Pancreas (tissue), 10 donors: ENCODE measurements at regions not wholly inside any gene's neighbourhood (a gene's known extent, or its start where the extent isn't known, plus 50 kb on each side); places are given as distances from the start of the nearest gene placed in this dataset.
"Not testable (repeated sequence)": the region's sequence is repeated elsewhere in the genome, so short reads cannot be mapped to it uniquely, and the experiment has no call there.

Experiments
- ATAC-seq, 4 donors: fragments of 200-7000 bp; cut with Tn5 transposase; one replicate each; pipeline versions ENCODE4 v1.8.0 to v1.9.1; 2020; ENCODE audit warnings: mild to moderate bottlenecking in 4 of 4, moderate library complexity in 4 of 4
- DNase-seq, 6 donors: peaks; one replicate each; pipeline ENCODE4 v3.0.0-alpha.2; 2020
- FAIRE-seq: peaks from 2 replicates; lab custom pipeline; 2012; peaks lifted over from hg19 to GRCh38; lab: Jason Lieb, UNC
- H3K27ac ChIP-seq, 4 donors: fragments of 200-600 bp; sonication (generic); 1 replicate in 3 of 4; 2 replicates in 1 of 4; pipeline versions ENCODE4 v1.5.0 to v1.8.0; 2020
- H3K27me3 ChIP-seq, 4 donors: fragments of 200-600 bp; one replicate each; pipeline ENCODE4 v1.8.0; 2021
- H3K36me3 ChIP-seq, 3 donors: fragments of 200-600 bp; sonication (generic) in 1 of 3; one replicate each; pipeline versions ENCODE4 v1.5.0 to v1.8.0; 2020 to 2021
- H3K4me1 ChIP-seq, 3 donors: fragments of 200-600 bp; one replicate each; pipeline ENCODE4 v1.8.0; 2021
- H3K4me3 ChIP-seq, 4 donors: fragments of 200-600 bp; sonication (generic) in 2 of 4; one replicate each; pipeline versions ENCODE4 v1.5.0 to v1.8.0; 2020 to 2021
- H3K9me3 ChIP-seq, 4 donors: fragments of 200-600 bp; one replicate each; pipeline ENCODE4 v1.8.0; 2021
- WGBS, 2 donors: extraction: QIAGEN DNeasy Blood & Tissue Kit; methylation state at CpG; one replicate each; pipeline ENCODE4 v1.1.7; 2013; 5-methylcytosine and 5-hydroxymethylcytosine counted together
- intact Hi-C, 3 donors: fragments of 100-400 bp; cut with DNase I; formaldehyde crosslinking; loops; one replicate each; pipeline versions ENCODE4 v1.11.1 to v1.14.2; 2022
- TF ChIP-seq, protein P1 (sequence below), 4 donors: fragments of 200-600 bp; sonication (generic) in 3 of 4; IDR thresholded peaks; one replicate each; pipeline versions ENCODE4 v1.5.0 to v1.8.0; 2021; ENCODE audit warnings: antibody characterized with exemption in 4 of 4
- donor health status: healthy with polysubstance abuse.
- donor health status: DM: no; HTN: no; CAD: no; lungs with moderate emphysema.
- donor health status: DM: no; HTN: no; CAD: no.
- donor health status: control.
- donor health status: control.
- donor health status: Bipolar disorder and iron deficiency.
- donor health status: DM: yes; HTN: yes; CAD: no.
- donor health status: DM: no; HTN: no; CAD: no.
- donor health status: DM: no; HTN: no; CAD: no.
- donor health status: DM: yes; HTN: yes; CAD: no.

GRCh38 chr19:27824108-27824507 is 1388.8 kb downstream of the UQCRFS1 start:
- Histone ChIP-seq H3K4me1 (no peaks in the 10 kb centered on the region), H3K36me3 (no peaks in the 10 kb centered on the region), H3K27me3 (no peaks in the 10 kb centered on the region), H3K9me3 (no peaks in the 10 kb centered on the region), H3K4me3 (no peak overlapping the region), H3K27ac (no peak overlapping the region)
- ATAC-seq (no peak), FAIRE-seq (no peak), DNase-seq (no peak)
- TF ChIP-seq, protein P1, sequence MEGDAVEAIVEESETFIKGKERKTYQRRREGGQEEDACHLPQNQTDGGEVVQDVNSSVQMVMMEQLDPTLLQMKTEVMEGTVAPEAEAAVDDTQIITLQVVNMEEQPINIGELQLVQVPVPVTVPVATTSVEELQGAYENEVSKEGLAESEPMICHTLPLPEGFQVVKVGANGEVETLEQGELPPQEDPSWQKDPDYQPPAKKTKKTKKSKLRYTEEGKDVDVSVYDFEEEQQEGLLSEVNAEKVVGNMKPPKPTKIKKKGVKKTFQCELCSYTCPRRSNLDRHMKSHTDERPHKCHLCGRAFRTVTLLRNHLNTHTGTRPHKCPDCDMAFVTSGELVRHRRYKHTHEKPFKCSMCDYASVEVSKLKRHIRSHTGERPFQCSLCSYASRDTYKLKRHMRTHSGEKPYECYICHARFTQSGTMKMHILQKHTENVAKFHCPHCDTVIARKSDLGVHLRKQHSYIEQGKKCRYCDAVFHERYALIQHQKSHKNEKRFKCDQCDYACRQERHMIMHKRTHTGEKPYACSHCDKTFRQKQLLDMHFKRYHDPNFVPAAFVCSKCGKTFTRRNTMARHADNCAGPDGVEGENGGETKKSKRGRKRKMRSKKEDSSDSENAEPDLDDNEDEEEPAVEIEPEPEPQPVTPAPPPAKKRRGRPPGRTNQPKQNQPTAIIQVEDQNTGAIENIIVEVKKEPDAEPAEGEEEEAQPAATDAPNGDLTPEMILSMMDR (IDR thresholded peaks at IDR 0.05): no peak
- intact Hi-C loops: no loop called here
- 71 to 90% methylated on average over 3 of the region's 3 CpGs for WGBS, 2 donors

DNA sequence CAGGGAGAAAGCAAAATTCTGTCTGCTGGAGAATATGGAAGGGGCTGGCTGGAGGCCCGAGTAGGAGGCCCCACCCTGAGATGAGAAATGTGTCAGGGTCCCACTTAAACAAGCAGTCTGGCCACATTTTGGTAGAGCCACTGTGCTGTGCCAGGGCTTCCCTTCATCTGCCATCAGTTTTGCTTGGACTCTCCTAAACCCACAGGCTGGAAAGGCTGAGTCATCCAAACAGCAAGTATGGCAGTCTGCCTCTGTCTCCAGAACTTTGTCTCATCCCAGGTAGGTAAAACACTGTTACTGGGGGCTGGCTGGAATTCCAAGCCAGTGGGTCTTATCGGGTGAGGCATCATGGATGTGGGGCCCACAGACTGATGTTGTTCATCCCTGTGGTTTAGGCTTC is 1390.6 kb downstream of the UQCRFS1 start:
- TF ChIP-seq, protein P1 (IDR thresholded peaks at IDR 0.05): no peak
- WGBS, 2 donors: 40 to 78% methylated on average over 2 of the region's 2 CpGs
- Histone ChIP-seq H3K4me1 (no peaks in the 10 kb centered on the region), H3K4me3 (no peak overlapping the region), H3K27ac (no peak overlapping the region), H3K36me3 (no peaks in the 10 kb centered on the region), H3K9me3 (no peaks in the 10 kb centered on the region), H3K27me3 (no peaks in the 10 kb centered on the region)
- FAIRE-seq (no peak), ATAC-seq (no peak), DNase-seq (no peak)
- intact Hi-C loops: no loop called here

GRCh38 chr19:27821418-27822018 is 1391.4 kb downstream of the UQCRFS1 start:
- DNase-seq (no peak), FAIRE-seq (no peak), ATAC-seq (no peak)
- Histone ChIP-seq H3K4me1 (no peaks in the 10 kb centered on the region), H3K27me3 (no peaks in the 10 kb centered on the region), H3K4me3 (no peak overlapping the region), H3K36me3 (no peaks in the 10 kb centered on the region), H3K27ac (no peak overlapping the region), H3K9me3 (no peaks in the 10 kb centered on the region)
- TF ChIP-seq, protein P1 (IDR thresholded peaks at IDR 0.05): no peak
- intact Hi-C loops: no loop called here

- FAIRE-seq (no peak), DNase-seq (no peak), ATAC-seq (no peak)
- Histone ChIP-seq H3K9me3 (no peaks in the 10 kb centered on the region), H3K4me3 (no peak overlapping the region), H3K27me3 (no peaks in the 10 kb centered on the region), H3K27ac (no peak overlapping the region), H3K36me3 (no peaks in the 10 kb centered on the region), H3K4me1 (no peaks in the 10 kb centered on the region)
- TF ChIP-seq, protein P1 (IDR thresholded peaks at IDR 0.05): no peak
- intact Hi-C loops: no loop called here
- WGBS, 2 donors: 36 to 83% methylated on average over 1 of the region's 1 CpG
Measured at GRCh38 chr19:27815985-27816384, 1397.0 kb downstream of the UQCRFS1 start.

GRCh38 chr19:27814834-27815233 is 1398.1 kb downstream of the UQCRFS1 start:
- ATAC-seq, H3K36me3 ChIP-seq, H3K27ac ChIP-seq, FAIRE-seq, H3K9me3 ChIP-seq, intact Hi-C loops, DNase-seq, H3K4me1 ChIP-seq, H3K27me3 ChIP-seq, H3K4me3 ChIP-seq: not testable (repeated sequence)
- WGBS, 2 donors: 84 to 87% methylated on average over 4 of the region's 4 CpGs

- ATAC-seq, intact Hi-C loops, H3K27me3 ChIP-seq, H3K4me3 ChIP-seq, H3K36me3 ChIP-seq, DNase-seq, H3K27ac ChIP-seq, FAIRE-seq, H3K9me3 ChIP-seq, H3K4me1 ChIP-seq: not testable (repeated sequence)
- 90 to 91% methylated on average over 3 of the region's 3 CpGs for WGBS, 2 donors
Measured at GRCh38 chr19:27814274-27814673, 1398.7 kb downstream of the UQCRFS1 start.
